KMS-11 (cell line): ENCODE measurements at regions not wholly inside any gene's neighbourhood (a gene's known extent, or its start where the extent isn't known, plus 50 kb on each side); places are given as distances from the start of the nearest gene placed in this dataset.

ENCODE experiments used
- H2AFZ ChIP-seq: fragments of 200-600 bp; sonication (generic); 2 replicates; pipeline ENCODE4 v1.6.1; 2016; ENCODE audit warnings: antibody characterized with exemption, mixed run types, low read depth
- H3K27ac ChIP-seq: fragments of 200-600 bp; sonication (generic); 2 replicates; pipeline ENCODE4 v1.6.1; 2016; ENCODE audit warnings: mild to moderate bottlenecking, mixed run types
- H3K27me3 ChIP-seq: fragments of 200-600 bp; sonication (generic); 2 replicates; pipeline ENCODE4 v1.6.1; 2017; ENCODE audit warnings: mild to moderate bottlenecking, low read depth, mixed run types, moderate library complexity; ENCODE audit not compliant: insufficient read depth
- H3K36me3 ChIP-seq: fragments of 200-600 bp; sonication (generic); 2 replicates; pipeline ENCODE4 v1.6.1; 2017; ENCODE audit warnings: mild to moderate bottlenecking, mixed run types; ENCODE audit not compliant: insufficient read depth
- H3K4me1 ChIP-seq: fragments of 200-600 bp; sonication (generic); 2 replicates; pipeline ENCODE4 v1.6.1; 2016; ENCODE audit warnings: mild to moderate bottlenecking, low read depth, mixed run types; ENCODE audit not compliant: poor library complexity, severe bottlenecking
- H3K4me2 ChIP-seq: fragments of 200-600 bp; sonication (generic); 2 replicates; pipeline ENCODE4 v1.7.0; 2016; ENCODE audit warnings: mild to moderate bottlenecking, mixed run types
- H3K4me3 ChIP-seq: fragments of 200-600 bp; sonication (generic); IDR thresholded peaks from 2 replicates; pipeline ENCODE4 v1.6.1; 2017; ENCODE audit warnings: low read depth, low read length, mixed read lengths; ENCODE audit not compliant: insufficient read depth
- H3K79me2 ChIP-seq: fragments of 200-600 bp; sonication (generic); 2 replicates; pipeline ENCODE4 v1.6.1; 2016; ENCODE audit warnings: low read depth, mixed run types; ENCODE audit not compliant: insufficient read depth
- H3K9ac ChIP-seq: fragments of 200-600 bp; sonication (generic); 2 replicates; pipeline ENCODE4 v1.6.1; 2016; ENCODE audit warnings: mild to moderate bottlenecking, mixed run types
- H4K20me1 ChIP-seq: fragments of 200-600 bp; sonication (generic); 2 replicates; pipeline ENCODE4 v1.6.1; 2016; ENCODE audit warnings: mild to moderate bottlenecking, mixed run types; ENCODE audit not compliant: insufficient read depth
- TF ChIP-seq, protein P1 (sequence below): fragments of 200-600 bp; sonication (generic); conservative IDR thresholded peaks from 2 replicates; pipeline ENCODE4 v1.6.1; 2017; ENCODE audit warnings: low read depth, mild to moderate bottlenecking, antibody characterized with exemption, low read length, moderate library complexity, mixed read lengths

DNA sequence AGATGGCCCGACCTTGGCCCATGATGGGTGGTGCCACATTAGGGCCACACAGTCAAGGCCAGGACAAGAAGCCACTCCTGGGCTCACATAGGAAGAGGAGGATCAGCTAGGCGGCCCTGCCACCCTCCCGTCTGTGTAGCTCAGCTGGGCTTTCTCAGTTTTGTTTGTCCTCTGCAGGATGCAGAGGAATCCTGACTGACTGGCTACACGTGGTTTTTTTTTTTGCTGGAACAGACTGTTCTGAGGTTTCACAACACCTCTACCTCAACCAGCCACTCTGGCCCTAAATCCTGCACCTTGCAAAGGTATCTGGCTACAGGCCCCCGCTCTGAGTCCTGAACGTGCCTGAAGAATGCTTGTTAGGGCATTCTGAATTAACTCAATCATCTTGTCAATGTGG lies 88.3 kb upstream of the MSX2 start:
- H3K27ac ChIP-seq, result no peak overlapping the region
- H3K9ac ChIP-seq, result no peak overlapping the region
- no peaks in the 10 kb centered on the region for H3K79me2 ChIP-seq
- H2AFZ ChIP-seq, result no peak overlapping the region
- no peaks in the 10 kb centered on the region for H4K20me1 ChIP-seq
- H3K4me3 ChIP-seq, result no peak overlapping the region
- no peaks in the 10 kb centered on the region for H3K36me3 ChIP-seq
- no peaks in the 10 kb centered on the region for H3K4me1 ChIP-seq
- no peaks in the 10 kb centered on the region for H3K27me3 ChIP-seq
- TF ChIP-seq, protein P1, sequence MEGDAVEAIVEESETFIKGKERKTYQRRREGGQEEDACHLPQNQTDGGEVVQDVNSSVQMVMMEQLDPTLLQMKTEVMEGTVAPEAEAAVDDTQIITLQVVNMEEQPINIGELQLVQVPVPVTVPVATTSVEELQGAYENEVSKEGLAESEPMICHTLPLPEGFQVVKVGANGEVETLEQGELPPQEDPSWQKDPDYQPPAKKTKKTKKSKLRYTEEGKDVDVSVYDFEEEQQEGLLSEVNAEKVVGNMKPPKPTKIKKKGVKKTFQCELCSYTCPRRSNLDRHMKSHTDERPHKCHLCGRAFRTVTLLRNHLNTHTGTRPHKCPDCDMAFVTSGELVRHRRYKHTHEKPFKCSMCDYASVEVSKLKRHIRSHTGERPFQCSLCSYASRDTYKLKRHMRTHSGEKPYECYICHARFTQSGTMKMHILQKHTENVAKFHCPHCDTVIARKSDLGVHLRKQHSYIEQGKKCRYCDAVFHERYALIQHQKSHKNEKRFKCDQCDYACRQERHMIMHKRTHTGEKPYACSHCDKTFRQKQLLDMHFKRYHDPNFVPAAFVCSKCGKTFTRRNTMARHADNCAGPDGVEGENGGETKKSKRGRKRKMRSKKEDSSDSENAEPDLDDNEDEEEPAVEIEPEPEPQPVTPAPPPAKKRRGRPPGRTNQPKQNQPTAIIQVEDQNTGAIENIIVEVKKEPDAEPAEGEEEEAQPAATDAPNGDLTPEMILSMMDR, result no peak
- no peak overlapping the region for H3K4me2 ChIP-seq

DNA sequence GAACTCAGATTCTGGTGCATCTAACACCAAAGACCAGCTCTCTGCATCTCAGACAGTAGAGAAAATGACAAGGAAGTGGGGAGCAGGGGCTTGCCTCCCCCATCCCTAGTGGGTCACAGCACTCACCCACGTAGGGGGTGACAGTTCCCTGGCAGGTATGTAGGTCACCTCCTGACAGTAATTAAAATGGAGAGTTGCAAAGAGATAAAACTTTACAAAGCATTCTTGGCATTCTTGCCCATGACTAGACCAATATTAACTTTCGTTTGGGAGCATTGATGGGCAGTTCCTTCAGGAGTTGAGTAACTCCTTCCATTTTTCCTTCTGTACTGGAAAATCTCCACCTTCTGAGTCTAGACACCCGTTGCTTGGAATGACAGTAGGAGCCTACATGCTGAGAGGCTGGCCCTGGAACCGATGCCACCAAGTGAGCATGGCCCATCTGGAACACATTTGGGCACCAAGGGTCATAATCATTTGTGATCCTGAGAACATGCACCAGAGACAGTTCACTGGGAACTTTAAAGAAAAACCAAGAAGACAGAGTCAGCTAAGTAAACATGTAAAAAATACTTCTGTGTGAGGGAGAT lies 81.5 kb upstream of the MSX2 start:
- Histone ChIP-seq H3K79me2 (no peaks in the 10 kb centered on the region), H3K4me1 (no peaks in the 10 kb centered on the region), H3K27ac (no peak overlapping the region), H3K9ac (no peak overlapping the region), H3K4me2 (no peak overlapping the region), H3K4me3 (no peak overlapping the region), H4K20me1 (no peaks in the 10 kb centered on the region), H3K27me3 (no peaks in the 10 kb centered on the region), H3K36me3 (no peaks in the 10 kb centered on the region), H2AFZ (no peak overlapping the region)
- TF ChIP-seq, protein P1, result no peak

DNA sequence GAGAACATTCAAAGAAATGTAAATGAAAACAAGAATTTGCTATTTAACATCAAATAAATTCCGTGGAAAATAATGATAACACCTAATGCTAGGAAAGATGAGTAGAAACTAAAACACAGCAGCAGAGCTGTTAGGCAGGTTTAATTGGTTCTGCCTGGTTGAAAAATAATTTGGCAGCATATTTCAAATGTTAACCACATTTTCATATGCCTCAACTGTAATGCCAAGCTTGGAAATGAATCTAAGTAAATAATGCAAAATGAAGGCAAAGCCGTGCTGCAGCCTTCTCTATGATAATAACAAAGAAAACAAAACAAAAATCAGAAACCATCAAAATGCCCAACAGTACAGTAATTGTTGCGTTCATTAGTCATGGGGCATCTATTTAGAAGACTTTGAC lies 79.9 kb upstream of the MSX2 start:
- H3K4me3 ChIP-seq, result no peak overlapping the region
- H4K20me1 ChIP-seq, result no peaks in the 10 kb centered on the region
- no peak overlapping the region for H2AFZ ChIP-seq
- TF ChIP-seq, protein P1, result no peak
- H3K4me1 ChIP-seq, result no peaks in the 10 kb centered on the region
- no peaks in the 10 kb centered on the region for H3K27me3 ChIP-seq
- no peak overlapping the region for H3K4me2 ChIP-seq
- no peaks in the 10 kb centered on the region for H3K79me2 ChIP-seq
- H3K27ac ChIP-seq, result no peak overlapping the region
- no peak overlapping the region for H3K9ac ChIP-seq
- H3K36me3 ChIP-seq, result no peaks in the 10 kb centered on the region

DNA sequence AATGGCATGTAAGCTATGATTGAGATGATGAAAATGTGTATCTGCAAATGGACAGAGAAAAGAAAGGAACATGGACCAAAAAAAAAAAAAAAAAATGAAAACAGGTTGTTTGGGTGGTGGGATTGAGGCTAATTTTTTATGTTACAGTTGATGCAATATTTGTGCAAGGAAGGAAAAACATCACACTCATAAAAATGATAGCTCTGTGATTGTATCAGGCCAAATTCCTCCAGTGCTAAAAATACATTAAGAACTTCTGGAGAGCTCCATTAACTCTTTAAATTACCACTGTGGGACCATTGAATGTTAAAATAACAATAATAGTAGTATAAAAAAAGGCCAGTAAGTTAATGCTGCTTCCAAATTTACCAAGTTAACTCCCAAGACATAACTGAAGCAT lies 79.5 kb upstream of the MSX2 start:
- no peaks in the 10 kb centered on the region for H3K27me3 ChIP-seq

More for the DNA sequence above, 79.5 kb upstream of the MSX2 start:
- no peak overlapping the region for H3K4me2 ChIP-seq
- H3K27ac ChIP-seq, result no peak overlapping the region
- H2AFZ ChIP-seq, result no peak overlapping the region
- no peak overlapping the region for H3K4me3 ChIP-seq
- H3K79me2 ChIP-seq, result no peaks in the 10 kb centered on the region
- no peaks in the 10 kb centered on the region for H3K4me1 ChIP-seq
- H4K20me1 ChIP-seq, result no peaks in the 10 kb centered on the region
- TF ChIP-seq, protein P1, result no peak
- no peak overlapping the region for H3K9ac ChIP-seq
- H3K36me3 ChIP-seq, result no peaks in the 10 kb centered on the region
